Endodermal cell (in vitro differentiated cells): ENCODE measurements at regions not wholly inside any gene's neighbourhood (a gene's known extent, or its start where the extent isn't known, plus 50 kb on each side); places are given as distances from the start of the nearest gene placed in this dataset.

Source experiments
- DNase-seq: peaks from one replicate; pipeline ENCODE4 v3.0.0-alpha.2; 2017
- H3K27ac ChIP-seq: 2 replicates; pipeline ENCODE4 v1.5.1; 2013; ENCODE audit warnings: mild to moderate bottlenecking, low read depth, low read length, moderate library complexity
- H3K27me3 ChIP-seq: 2 replicates; pipeline ENCODE4 v1.6.1; 2013; ENCODE audit warnings: mild to moderate bottlenecking, low read length, moderate library complexity; ENCODE audit not compliant: insufficient read depth, control insufficient read depth, poor library complexity, severe bottlenecking
- H3K36me3 ChIP-seq: 2 replicates; pipeline ENCODE4 v1.7.0; 2013; ENCODE audit warnings: mild to moderate bottlenecking, low read length, moderate library complexity; ENCODE audit not compliant: control insufficient read depth, insufficient read depth
- H3K4me1 ChIP-seq: one replicate; pipeline ENCODE4 v1.7.0; 2013; ENCODE audit warnings: low read length; ENCODE audit not compliant: control insufficient read depth, insufficient read depth
- H3K4me3 ChIP-seq: 2 replicates; pipeline ENCODE4 v1.5.1; 2013; ENCODE audit warnings: mild to moderate bottlenecking, low read length, moderate library complexity
- H3K9ac ChIP-seq: 2 replicates; pipeline ENCODE4 v1.6.1; 2013; ENCODE audit warnings: mild to moderate bottlenecking, low read length, moderate library complexity; ENCODE audit not compliant: poor library complexity, severe bottlenecking; ENCODE audit errors: extremely low read depth
- H3K9me3 ChIP-seq: 2 replicates; pipeline ENCODE4 v1.6.1; 2013; ENCODE audit warnings: mild to moderate bottlenecking, low read length, moderate library complexity; ENCODE audit not compliant: control insufficient read depth
- H3K27ac Mint-ChIP-seq: 2 replicates; pipeline ENCODE4 v1.8.0; 2020; ENCODE audit warnings: mixed read lengths
- H3K27me3 Mint-ChIP-seq: 2 replicates; pipeline ENCODE4 v1.8.0; 2021; ENCODE audit warnings: mild to moderate bottlenecking, mixed read lengths; ENCODE audit not compliant: insufficient read depth
- H3K36me3 Mint-ChIP-seq: 2 replicates; pipeline ENCODE4 v1.8.0; 2020; ENCODE audit warnings: low read depth, mixed read lengths
- H3K4me1 Mint-ChIP-seq: 2 replicates; pipeline ENCODE4 v1.8.0; 2020; ENCODE audit warnings: mixed read lengths
- H3K4me3 Mint-ChIP-seq: 2 replicates; pipeline ENCODE4 v1.8.0; 2020; ENCODE audit warnings: mild to moderate bottlenecking, moderate library complexity, mixed read lengths
- H3K9me3 Mint-ChIP-seq: 2 replicates; pipeline ENCODE4 v1.8.0; 2020; ENCODE audit warnings: mild to moderate bottlenecking, mixed read lengths
- CTCF ChIP-seq: fragments of 200-600 bp; sonication (generic); conservative IDR thresholded peaks from 2 replicates; pipeline ENCODE4 v1.5.0; 2021; ENCODE audit warnings: antibody characterized with exemption, mild to moderate bottlenecking
- WGBS, 2 experiments: methylation state at CpG; one replicate each; pipeline versions ENCODE4 v1.1.5 to v1.1.7; 2013; ENCODE audit warnings: missing lambda C conversion rate in 2 of 2, mixed read lengths in 1 of 2; ENCODE audit not compliant: insufficient coverage in 1 of 2, insufficient read length in 1 of 2; 5-methylcytosine and 5-hydroxymethylcytosine counted together

- H3K9me3 ChIP-seq = no peaks in the 10 kb centered on the region
- DNase-seq = no peak
- no peaks in the 10 kb centered on the region for H3K4me1 ChIP-seq
- no peak overlapping the region for H3K9ac ChIP-seq
- no peak overlapping the region for H3K4me3 ChIP-seq
- Mint-ChIP-seq H3K4me3 (no peak overlapping the region), H3K27me3 (no peaks in the 10 kb centered on the region), H3K36me3 (no peaks in the 10 kb centered on the region), H3K27ac (no peak overlapping the region), H3K4me1 (no peaks in the 10 kb centered on the region), H3K9me3 (peaks cover 1% of the 10 kb centered on the region)
- no peak for TF ChIP-seq CTCF
- WGBS, 2 experiments = 50% methylated on average over 2 of the region's 2 CpGs; no CpG with 5 or more reads in 1 of the 2 experiments
- no peaks in the 10 kb centered on the region for H3K36me3 ChIP-seq
- H3K27ac ChIP-seq = no peak overlapping the region
- H3K27me3 ChIP-seq = no peaks in the 10 kb centered on the region
Measured at GRCh38 chr9:73541923-73542322, 390.3 kb downstream of the ANXA1 start.

GRCh38 chr9:73543727-73544126 lies 392.1 kb downstream of the ANXA1 start:
- H3K27me3 ChIP-seq = no peaks in the 10 kb centered on the region
- no peaks in the 10 kb centered on the region for H3K9me3 ChIP-seq
- H3K9ac ChIP-seq = no peak overlapping the region
- H3K27ac ChIP-seq = no peak overlapping the region
- H3K4me3 Mint-ChIP-seq = no peak overlapping the region
- H3K9me3 Mint-ChIP-seq = peaks cover 1% of the 10 kb centered on the region
- TF ChIP-seq CTCF = no peak
- H3K4me1 Mint-ChIP-seq = peaks cover 7% of the 10 kb centered on the region
- DNase-seq = no peak
- no peaks in the 10 kb centered on the region for H3K27me3 Mint-ChIP-seq
- H3K36me3 ChIP-seq = no peaks in the 10 kb centered on the region
- H3K4me3 ChIP-seq = no peak overlapping the region
- no peaks in the 10 kb centered on the region for H3K36me3 Mint-ChIP-seq
- no peak overlapping the region for H3K27ac Mint-ChIP-seq
- no peaks in the 10 kb centered on the region for H3K4me1 ChIP-seq

GRCh38 chr9:73548201-73548600 lies 396.5 kb downstream of the ANXA1 start:
- Mint-ChIP-seq H3K9me3 (peaks cover 1% of the 10 kb centered on the region), H3K27me3 (no peaks in the 10 kb centered on the region), H3K4me1 (peaks cover 18% of the 10 kb centered on the region), H3K27ac (no peak overlapping the region), H3K36me3 (no peaks in the 10 kb centered on the region), H3K4me3 (no peak overlapping the region)
- H3K27ac ChIP-seq = peak overlapping the region; percentile 18
- H3K36me3 ChIP-seq = no peaks in the 10 kb centered on the region
- no peaks in the 10 kb centered on the region for H3K9me3 ChIP-seq
- DNase-seq = no peak
- 75 to 88% methylated on average over 2 to 5 of the region's 5 CpGs for WGBS, 2 experiments
- no peak overlapping the region for H3K4me3 ChIP-seq
- no peaks in the 10 kb centered on the region for H3K4me1 ChIP-seq
- H3K9ac ChIP-seq = no peak overlapping the region
- peaks cover 6% of the 10 kb centered on the region for H3K27me3 ChIP-seq
- no peak for TF ChIP-seq CTCF
